ENCODE measurements at regions not wholly inside any gene's neighbourhood (a gene's known extent, or its start where the extent isn't known, plus 50 kb on each side); places are given as distances from the start of the nearest gene placed in this dataset.

GRCh38 chr6:56348578-56348977, 101.2 kb upstream of the COL21A1 start:
- DNase-seq (ENCODE audit: low read depth), result peak; percentile 19
- H3K4me3 ChIP-seq (ENCODE audit: low read length), result no peak overlapping the region
- TF ChIP-seq CTCF (conservative IDR thresholded peaks at IDR 0.05; ENCODE audit: low read length), result no peak

GRCh38 chr6:56347526-56347925, 100.1 kb upstream of the COL21A1 start:
- peak; percentile 31 for DNase-seq (ENCODE audit: low read depth)

GRCh38 chr6:56346958-56347357, 99.6 kb upstream of the COL21A1 start:
- no peak overlapping the region for H3K4me3 ChIP-seq (ENCODE audit: low read length)
- no peak for TF ChIP-seq CTCF (conservative IDR thresholded peaks at IDR 0.05; ENCODE audit: low read length)
- DNase-seq (ENCODE audit: low read depth), result peak; percentile 15

More at GRCh38 chr6:56347526-56347925, 100.1 kb upstream of the COL21A1 start:
- no peak for TF ChIP-seq CTCF (conservative IDR thresholded peaks at IDR 0.05; ENCODE audit: low read length)
- no peak overlapping the region for H3K4me3 ChIP-seq (ENCODE audit: low read length)

- H3K4me3 ChIP-seq (ENCODE audit: low read length), result no peak overlapping the region
- TF ChIP-seq CTCF (conservative IDR thresholded peaks at IDR 0.05; ENCODE audit: low read length), result no peak
- DNase-seq (ENCODE audit: low read depth), result peak; percentile 84
Observed at GRCh38 chr6:56345376-56345995, 98.1 kb upstream of the COL21A1 start.

- peak; percentile 84 for DNase-seq (ENCODE audit: low read depth)
Observed at GRCh38 chr6:56343295-56343694, 95.9 kb upstream of the COL21A1 start.

GRCh38 chr6:56339524-56339923, 92.1 kb upstream of the COL21A1 start:
- no peak for TF ChIP-seq CTCF (conservative IDR thresholded peaks at IDR 0.05; ENCODE audit: low read length)
- DNase-seq (ENCODE audit: low read depth), result no peak
- H3K4me3 ChIP-seq (ENCODE audit: low read length), result no peak overlapping the region

More at GRCh38 chr6:56343295-56343694, 95.9 kb upstream of the COL21A1 start:
- no peak overlapping the region for H3K4me3 ChIP-seq (ENCODE audit: low read length)
- TF ChIP-seq CTCF (conservative IDR thresholded peaks at IDR 0.05; ENCODE audit: low read length), result no peak

- DNase-seq (ENCODE audit: low read depth), result peak; percentile 84
- no peak overlapping the region for H3K4me3 ChIP-seq (ENCODE audit: low read length)
- no peak for TF ChIP-seq CTCF (conservative IDR thresholded peaks at IDR 0.05; ENCODE audit: low read length)
Observed at GRCh38 chr6:56335726-56336125, 88.3 kb upstream of the COL21A1 start.
